ENCODE measurements at regions not wholly inside any gene's neighbourhood (a gene's known extent, or its start where the extent isn't known, plus 50 kb on each side); places are given as distances from the start of the nearest gene placed in this dataset.

GRCh38 chr3:24963762-24964625 lies 464.1 kb upstream of the RARB start:
- DNase-seq (ENCODE audit: low spot score in 2 of 2) (no peak), FAIRE-seq (no peak)

DNA sequence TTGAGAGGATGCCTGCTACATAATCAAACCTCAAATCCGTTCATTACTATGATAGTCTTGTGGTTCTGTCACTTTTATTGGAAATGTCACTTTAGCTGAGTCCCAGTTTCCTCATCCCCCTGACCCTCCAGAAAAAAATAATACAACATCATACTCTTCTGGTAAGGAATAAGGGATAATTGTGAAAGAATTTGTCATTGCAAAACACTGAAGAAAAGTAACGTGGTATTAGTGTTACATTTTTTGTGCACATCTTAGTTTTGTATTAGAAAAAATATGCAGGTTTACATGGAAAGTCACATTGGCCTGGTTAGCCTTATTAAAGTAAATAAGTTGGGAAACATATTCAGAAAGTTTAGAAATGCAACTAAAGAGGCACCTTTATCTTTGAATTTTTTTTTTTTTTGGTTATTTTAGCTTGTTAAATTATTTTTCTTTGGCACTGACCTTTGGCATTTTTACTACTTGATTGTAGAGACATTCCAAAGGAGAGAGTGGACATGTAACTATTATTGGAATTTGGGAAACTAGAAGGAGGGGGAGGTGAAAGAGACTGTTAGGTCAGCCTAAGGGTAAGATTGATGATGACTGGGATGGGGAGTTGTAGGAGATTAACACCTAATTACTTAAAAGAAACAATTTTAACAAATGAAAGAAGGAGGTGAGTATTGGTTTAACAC lies 462.2 kb upstream of the RARB start:
- no peak for DNase-seq (ENCODE audit: low spot score in 2 of 2)

DNA sequence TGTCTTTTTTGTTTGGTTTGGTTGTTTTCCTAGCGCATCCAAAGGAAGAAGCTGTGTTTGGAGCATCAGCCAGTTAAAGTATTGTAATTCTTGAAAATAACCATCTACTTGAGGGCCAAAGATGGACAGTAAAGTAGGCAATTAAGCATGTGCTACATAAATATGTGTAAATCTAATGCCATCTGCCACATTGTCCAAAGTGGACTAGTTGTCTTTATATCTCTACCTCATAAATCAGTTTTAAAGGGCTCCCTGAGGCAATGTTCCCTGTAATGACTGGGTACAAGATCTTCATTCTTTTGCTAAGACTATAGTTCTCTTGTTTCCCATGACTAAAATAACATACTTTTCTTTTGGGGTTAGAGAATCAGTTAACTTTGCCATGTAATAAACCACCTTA lies 460.0 kb upstream of the RARB start:
- no peak for FAIRE-seq
- DNase-seq (ENCODE audit: low spot score in 2 of 2), result no peak

More for the DNA sequence above, 462.2 kb upstream of the RARB start:
- FAIRE-seq, result no peak

DNA sequence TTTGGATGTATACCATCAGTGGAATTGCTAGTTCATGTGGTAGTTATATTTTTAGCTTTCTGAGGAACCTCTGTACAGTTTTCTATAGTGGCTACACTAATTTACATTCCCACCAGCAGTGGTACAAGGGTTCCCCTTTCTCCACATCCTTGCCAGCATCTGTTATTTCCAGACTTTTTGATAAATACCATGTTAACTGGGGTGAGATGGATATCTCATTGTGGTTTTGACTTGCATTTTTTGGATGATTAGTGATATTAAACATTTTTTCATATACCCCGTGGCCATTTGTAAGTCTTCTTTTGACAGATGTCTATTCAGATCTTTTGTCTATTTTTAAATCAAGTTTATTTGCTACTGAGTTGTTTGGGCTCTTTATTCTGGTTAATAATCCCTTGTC lies 455.6 kb upstream of the RARB start:
- DNase-seq (ENCODE audit: low spot score in 2 of 2) (no peak), FAIRE-seq (no peak)

- DNase-seq (ENCODE audit: low spot score in 2 of 2), result no peak
These were observed 446.8 kb upstream of the RARB start for GRCh38 chr3:24981309-24981708.

GRCh38 chr3:24981924-24982323 lies 446.1 kb upstream of the RARB start:
- no peak for FAIRE-seq
- no peak for DNase-seq (ENCODE audit: low spot score in 2 of 2)

More at GRCh38 chr3:24981309-24981708, 446.8 kb upstream of the RARB start:
- no peak for FAIRE-seq

GRCh38 chr3:24985668-24986067 lies 442.4 kb upstream of the RARB start:
- FAIRE-seq (no peak), DNase-seq (ENCODE audit: low spot score in 2 of 2) (no peak)

DNA sequence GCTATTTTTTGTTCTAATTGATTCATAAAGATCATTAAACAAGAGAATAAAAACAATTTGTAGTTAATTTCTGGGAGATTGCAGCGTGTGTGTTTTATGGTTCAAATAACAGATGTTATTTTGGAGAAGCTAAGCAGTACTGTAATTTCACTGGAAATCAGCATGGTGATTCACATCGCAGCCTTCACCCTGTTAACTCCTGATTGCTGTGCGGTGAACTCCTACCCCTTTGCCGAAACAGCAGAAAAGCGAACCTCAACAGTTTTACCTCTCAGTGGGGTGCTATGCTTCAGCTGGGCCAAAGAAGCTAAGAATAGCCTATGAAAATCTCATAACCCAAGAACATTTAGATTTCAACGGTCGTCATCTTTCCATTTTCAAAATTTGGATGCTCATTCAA lies 441.5 kb upstream of the RARB start:
- FAIRE-seq (no peak), DNase-seq (ENCODE audit: low spot score in 2 of 2) (no peak)

DNA sequence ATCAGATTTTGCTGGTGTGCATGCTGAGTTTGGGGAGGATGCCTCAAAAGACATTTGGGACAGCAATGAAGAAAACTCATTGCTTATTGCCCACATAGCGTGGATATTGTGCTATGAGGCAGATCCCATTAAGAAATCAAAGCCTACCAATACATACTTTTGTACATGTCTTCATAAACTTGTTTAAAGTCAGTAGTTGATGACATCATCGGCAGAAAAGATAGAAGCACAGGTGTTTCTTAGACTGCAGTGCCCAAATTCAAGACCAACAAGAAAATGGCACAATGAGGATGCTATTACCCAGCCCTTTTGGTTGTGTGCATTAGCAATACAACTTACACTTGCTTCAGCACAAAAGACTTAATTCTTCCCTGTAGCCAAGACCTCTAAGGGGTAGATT lies 428.7 kb upstream of the RARB start:
- no peak for DNase-seq (ENCODE audit: low spot score in 2 of 2)
- no peak for FAIRE-seq

- FAIRE-seq (no peak), DNase-seq (ENCODE audit: low spot score in 2 of 2) (no peak)
These were observed 427.0 kb upstream of the RARB start for GRCh38 chr3:25000971-25001591.

DNA sequence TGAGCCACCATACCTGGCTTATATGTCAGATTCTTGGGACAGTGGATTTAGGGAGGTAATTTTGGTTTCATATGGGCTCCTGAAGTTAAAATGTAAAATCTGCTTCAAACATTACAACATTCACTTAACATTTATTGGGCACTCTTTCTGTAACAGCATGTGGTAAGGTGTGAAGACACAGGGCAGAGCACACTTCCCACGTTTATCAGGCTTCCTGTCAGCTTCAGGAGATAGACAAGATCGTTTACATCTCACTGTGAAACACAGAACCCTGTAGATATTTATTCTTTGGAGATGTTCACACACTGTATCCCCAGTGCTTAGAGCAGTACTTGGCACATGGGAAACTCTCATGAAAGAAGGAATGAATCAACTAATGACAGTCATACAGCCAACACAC lies 426.0 kb upstream of the RARB start:
- DNase-seq (ENCODE audit: low spot score in 2 of 2) (no peak), FAIRE-seq (no peak)

GRCh38 chr3:25007974-25008658 lies 419.9 kb upstream of the RARB start:
- no peak for FAIRE-seq
- DNase-seq (ENCODE audit: low spot score in 2 of 2), result no peak

DNA sequence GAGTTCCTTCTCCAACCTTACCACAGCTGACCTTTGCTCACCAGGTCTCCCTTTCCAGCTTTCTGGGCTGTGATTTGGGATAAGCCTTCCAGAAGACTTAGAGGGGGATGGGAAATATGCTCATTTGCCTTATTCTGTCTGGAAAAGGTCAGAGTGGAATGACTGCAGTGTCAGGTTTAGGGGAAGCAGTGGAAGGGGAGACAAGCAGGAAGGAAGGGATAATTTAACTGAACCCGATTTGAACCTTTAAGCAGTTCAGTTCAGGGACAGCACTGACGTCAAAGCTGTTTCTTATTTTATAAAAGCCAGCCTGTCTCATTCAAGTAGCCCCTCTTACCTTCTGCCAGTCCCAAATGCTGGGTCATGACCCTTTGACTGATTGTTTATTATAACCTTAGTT lies 418.4 kb upstream of the RARB start:
- FAIRE-seq (no peak), DNase-seq (ENCODE audit: low spot score in 2 of 2) (no peak)

DNA sequence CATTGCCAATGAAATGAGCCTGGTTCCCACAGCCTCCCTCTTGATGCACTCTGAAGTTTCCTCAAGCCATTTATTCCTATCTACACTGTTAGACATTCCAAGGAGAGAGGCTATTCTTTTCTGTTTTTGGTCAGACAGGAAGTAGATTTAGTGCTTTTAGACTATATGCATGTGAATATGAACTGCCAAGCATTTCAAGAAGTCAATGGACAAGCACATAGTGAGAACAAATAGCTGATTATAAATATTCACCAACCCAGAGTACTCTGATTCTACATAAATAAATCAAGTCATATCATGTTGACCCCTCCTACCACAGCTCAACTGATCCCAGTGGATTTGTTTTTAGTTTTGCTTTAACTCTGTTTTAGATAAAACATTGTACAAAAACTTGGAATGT lies 412.5 kb upstream of the RARB start:
- FAIRE-seq (no peak), DNase-seq (ENCODE audit: low spot score in 2 of 2) (no peak)

DNA sequence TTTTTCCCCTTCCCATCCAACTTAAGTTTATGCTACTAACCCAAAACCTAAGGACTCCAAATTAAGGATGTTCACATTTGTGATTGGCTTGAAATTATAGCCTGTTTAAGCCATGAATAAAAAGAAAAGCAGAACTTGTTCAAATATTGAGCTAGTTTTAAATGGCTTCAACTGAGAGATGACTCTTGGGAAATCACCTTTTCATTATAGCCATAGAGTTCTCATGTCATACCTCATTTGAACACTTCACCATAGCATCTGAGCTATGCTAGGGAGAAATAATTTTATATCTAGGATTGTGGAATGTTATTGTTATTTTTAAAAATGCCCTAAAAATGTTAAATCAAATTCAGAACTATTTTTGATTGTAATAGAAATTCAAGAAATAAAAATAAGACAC lies 409.2 kb upstream of the RARB start:
- no peak for DNase-seq (ENCODE audit: low spot score in 2 of 2)
- no peak for FAIRE-seq

GRCh38 chr3:25019506-25019905 lies 408.6 kb upstream of the RARB start:
- FAIRE-seq, result no peak
- no peak for DNase-seq (ENCODE audit: low spot score in 2 of 2)

- DNase-seq (ENCODE audit: low spot score in 2 of 2), result no peak
- no peak for FAIRE-seq
These were observed 406.2 kb upstream of the RARB start for GRCh38 chr3:25021816-25022215.

DNA sequence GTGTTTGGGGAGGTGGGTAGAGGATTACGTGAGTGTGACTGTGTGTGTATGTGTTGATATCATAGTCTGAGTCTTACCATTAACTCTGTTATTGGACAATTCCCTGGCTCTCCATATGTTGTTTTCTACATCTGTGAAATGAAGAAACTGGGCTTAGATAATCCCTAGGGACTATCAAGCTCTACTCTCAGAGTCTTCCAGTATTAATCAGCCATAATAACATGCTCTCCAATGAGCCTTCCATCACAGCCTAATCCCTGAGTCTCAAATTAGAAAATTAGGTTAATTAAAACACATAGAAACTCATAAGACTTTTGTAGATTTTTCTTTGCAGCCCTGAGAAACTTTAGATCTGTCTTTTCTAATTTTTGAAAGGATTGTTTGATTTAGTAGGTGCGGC lies 404.2 kb upstream of the RARB start:
- no peak for FAIRE-seq
- DNase-seq (ENCODE audit: low spot score in 2 of 2), result no peak

GRCh38 chr3:25025236-25025635 lies 402.8 kb upstream of the RARB start:
- DNase-seq (ENCODE audit: low spot score in 2 of 2), result no peak
- FAIRE-seq, result no peak

- FAIRE-seq, result no peak
- no peak for DNase-seq (ENCODE audit: low spot score in 2 of 2)
These were observed 400.4 kb upstream of the RARB start for GRCh38 chr3:25027650-25028049.

DNA sequence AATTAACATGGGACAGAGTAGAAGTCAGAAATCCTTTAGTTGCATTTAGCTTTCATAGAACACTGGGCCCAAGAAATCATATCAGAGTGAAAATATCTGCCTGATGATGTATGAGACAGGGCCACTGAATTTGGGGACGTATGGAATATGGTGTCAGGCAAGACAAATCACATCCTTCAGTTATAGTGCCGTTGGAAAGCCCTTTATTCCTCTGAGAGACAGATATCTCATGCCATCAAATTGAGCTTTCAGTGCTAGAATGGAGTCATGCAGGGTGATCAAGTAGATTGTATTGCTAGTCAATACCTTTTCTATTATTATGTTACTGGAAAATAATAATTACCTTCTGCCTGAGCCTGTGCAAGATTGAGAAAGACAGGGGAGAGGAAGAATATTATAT lies 398.2 kb upstream of the RARB start:
- DNase-seq (ENCODE audit: low spot score in 2 of 2) (no peak), FAIRE-seq (no peak)

Measured in frontal cortex (tissue), 3 donors.